Neural cell (in vitro differentiated cells): ENCODE measurements at regions not wholly inside any gene's neighbourhood (a gene's known extent, or its start where the extent isn't known, plus 50 kb on each side); places are given as distances from the start of the nearest gene placed in this dataset.
"Not testable (repeated sequence)": the region's sequence is repeated elsewhere in the genome, so short reads cannot be mapped to it uniquely, and the experiment has no call there.

ENCODE experiments used
- CTCF ChIP-seq: fragments of 450-650 bp; IDR thresholded peaks from 2 replicates; pipeline ENCODE4 v1.5.1; 2014; ENCODE audit warnings: antibody characterized with exemption, mild to moderate bottlenecking, moderate library complexity; ENCODE audit not compliant: poor library complexity, severe bottlenecking
- EP300 ChIP-seq: fragments of 450-650 bp; conservative IDR thresholded peaks from 2 replicates; pipeline ENCODE4 v1.6.1; 2014; ENCODE audit warnings: antibody characterized with exemption, mild to moderate bottlenecking, moderate library complexity; ENCODE audit not compliant: poor library complexity, severe bottlenecking
- MXI1 ChIP-seq: fragments of 450-650 bp; conservative IDR thresholded peaks from 2 replicates; pipeline ENCODE4 v1.6.1; 2014; ENCODE audit warnings: antibody characterized with exemption, mild to moderate bottlenecking; ENCODE audit not compliant: poor library complexity, severe bottlenecking
- POLR2AphosphoS5 ChIP-seq: IDR thresholded peaks from 2 replicates; pipeline ENCODE4 v1.6.1; 2012
- RAD21 ChIP-seq: fragments of 450-650 bp; conservative IDR thresholded peaks from 2 replicates; pipeline ENCODE4 v1.6.1; 2014; ENCODE audit warnings: antibody characterized with exemption, mild to moderate bottlenecking, moderate library complexity
- TAF1 ChIP-seq: IDR thresholded peaks from 2 replicates; pipeline ENCODE4 v1.6.1; 2012; ENCODE audit warnings: low read depth
- TF ChIP-seq, protein P1 (sequence below): IDR thresholded peaks from 2 replicates; pipeline ENCODE4 v1.6.1; 2012; ENCODE audit warnings: borderline replicate concordance

GRCh38 chr5:23420214-23420613 lies 87.2 kb upstream of the PRDM9 start:
- TF ChIP-seq TAF1, CTCF, POLR2AphosphoS5, RAD21, EP300, MXI1: not testable (repeated sequence)
- TF ChIP-seq, protein P1, sequence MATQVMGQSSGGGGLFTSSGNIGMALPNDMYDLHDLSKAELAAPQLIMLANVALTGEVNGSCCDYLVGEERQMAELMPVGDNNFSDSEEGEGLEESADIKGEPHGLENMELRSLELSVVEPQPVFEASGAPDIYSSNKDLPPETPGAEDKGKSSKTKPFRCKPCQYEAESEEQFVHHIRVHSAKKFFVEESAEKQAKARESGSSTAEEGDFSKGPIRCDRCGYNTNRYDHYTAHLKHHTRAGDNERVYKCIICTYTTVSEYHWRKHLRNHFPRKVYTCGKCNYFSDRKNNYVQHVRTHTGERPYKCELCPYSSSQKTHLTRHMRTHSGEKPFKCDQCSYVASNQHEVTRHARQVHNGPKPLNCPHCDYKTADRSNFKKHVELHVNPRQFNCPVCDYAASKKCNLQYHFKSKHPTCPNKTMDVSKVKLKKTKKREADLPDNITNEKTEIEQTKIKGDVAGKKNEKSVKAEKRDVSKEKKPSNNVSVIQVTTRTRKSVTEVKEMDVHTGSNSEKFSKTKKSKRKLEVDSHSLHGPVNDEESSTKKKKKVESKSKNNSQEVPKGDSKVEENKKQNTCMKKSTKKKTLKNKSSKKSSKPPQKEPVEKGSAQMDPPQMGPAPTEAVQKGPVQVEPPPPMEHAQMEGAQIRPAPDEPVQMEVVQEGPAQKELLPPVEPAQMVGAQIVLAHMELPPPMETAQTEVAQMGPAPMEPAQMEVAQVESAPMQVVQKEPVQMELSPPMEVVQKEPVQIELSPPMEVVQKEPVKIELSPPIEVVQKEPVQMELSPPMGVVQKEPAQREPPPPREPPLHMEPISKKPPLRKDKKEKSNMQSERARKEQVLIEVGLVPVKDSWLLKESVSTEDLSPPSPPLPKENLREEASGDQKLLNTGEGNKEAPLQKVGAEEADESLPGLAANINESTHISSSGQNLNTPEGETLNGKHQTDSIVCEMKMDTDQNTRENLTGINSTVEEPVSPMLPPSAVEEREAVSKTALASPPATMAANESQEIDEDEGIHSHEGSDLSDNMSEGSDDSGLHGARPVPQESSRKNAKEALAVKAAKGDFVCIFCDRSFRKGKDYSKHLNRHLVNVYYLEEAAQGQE: not testable (repeated sequence)
